WTC11 (cell line): ENCODE measurements at regions not wholly inside any gene's neighbourhood (a gene's known extent, or its start where the extent isn't known, plus 50 kb on each side); places are given as distances from the start of the nearest gene placed in this dataset.

Source experiments
- ATAC-seq: fragments of 200-7000 bp; cut with Tn5 transposase; 2 replicates; pipeline ENCODE4 v1.10.0; 2021; ENCODE audit warnings: mild to moderate bottlenecking, moderate library complexity
- CTCF ChIA-PET: fragments of 300-600 bp; sonication (Branson Sonifier 250); formaldehyde crosslinking; loops from one replicate; lab custom pipeline; 2021; ENCODE audit warnings: antibody characterized with exemption; lab: Charles Lee
- POLR2A ChIA-PET: fragments of 350-600 bp; sonication (Branson Sonifier 250); formaldehyde crosslinking; loops from one replicate; lab custom pipeline; 2021; ENCODE audit warnings: antibody characterized with exemption; lab: Charles Lee
- DNase-seq: peaks from one replicate; pipeline ENCODE4 v3.0.0; 2021; ENCODE audit warnings: low spot score
- H3K27ac Mint-ChIP-seq: 2 replicates; pipeline ENCODE4 v1.8.0; 2021; ENCODE audit warnings: mixed read lengths
- H3K27me3 Mint-ChIP-seq: 2 replicates; pipeline ENCODE4 v1.8.0; 2021; ENCODE audit warnings: low read depth, mild to moderate bottlenecking, moderate library complexity, mixed read lengths
- H3K36me3 Mint-ChIP-seq: 2 replicates; pipeline ENCODE4 v1.8.0; 2021; ENCODE audit warnings: mixed read lengths
- H3K4me1 Mint-ChIP-seq: 2 replicates; pipeline ENCODE4 v1.8.0; 2022; ENCODE audit warnings: mixed read lengths
- H3K4me3 Mint-ChIP-seq: 2 replicates; pipeline ENCODE4 v1.8.0; 2021; ENCODE audit warnings: mild to moderate bottlenecking, moderate library complexity, mixed read lengths
- H3K9me3 Mint-ChIP-seq: 2 replicates; pipeline ENCODE4 v1.8.0; 2021; ENCODE audit warnings: mixed read lengths
- ARID4B ChIP-seq: sonication (generic); formaldehyde crosslinking; IDR thresholded peaks from 2 replicates; pipeline ENCODE4 v1.8.0; 2023; ENCODE audit warnings: missing genetic modification reagents, mild to moderate bottlenecking, borderline replicate concordance
- ETV6 ChIP-seq: sonication (generic); formaldehyde crosslinking; IDR thresholded peaks from 2 replicates; pipeline ENCODE4 v1.8.1; 2022; ENCODE audit warnings: mild to moderate bottlenecking, missing genetic modification reagents
- HMGA2 ChIP-seq: fragments of 250-450 bp; sonication (Bioruptor Pico); IDR thresholded peaks from 2 replicates; pipeline ENCODE4 v1.4.0; 2021; ENCODE audit warnings: mild to moderate bottlenecking, moderate library complexity
- IRF1 ChIP-seq: sonication (generic); formaldehyde crosslinking; IDR thresholded peaks from 2 replicates; pipeline ENCODE4 v1.8.0; 2023; ENCODE audit warnings: missing genetic modification reagents
- JAZF1 ChIP-seq: fragments of 250-450 bp; sonication (Bioruptor Pico); IDR thresholded peaks from 2 replicates; pipeline ENCODE4 v1.9.0; 2021; ENCODE audit warnings: moderate library complexity, mild to moderate bottlenecking, inconsistent platforms
- KAT7 ChIP-seq: sonication (generic); formaldehyde crosslinking; IDR thresholded peaks from 2 replicates; pipeline ENCODE4 v1.8.1; 2023; ENCODE audit warnings: missing genetic modification reagents, mild to moderate bottlenecking, borderline replicate concordance
- MLX ChIP-seq: sonication (generic); formaldehyde crosslinking; IDR thresholded peaks from 2 replicates; pipeline ENCODE4 v1.8.1; 2023; ENCODE audit warnings: mild to moderate bottlenecking, missing genetic modification reagents, moderate library complexity
- OVOL2 ChIP-seq: fragments of 250-450 bp; sonication (Bioruptor Pico); IDR thresholded peaks from 2 replicates; pipeline ENCODE4 v1.9.0; 2021; ENCODE audit warnings: mild to moderate bottlenecking, borderline replicate concordance
- PRDM15 ChIP-seq: sonication (generic); formaldehyde crosslinking; IDR thresholded peaks from 2 replicates; pipeline ENCODE4 v1.8.0; 2022; ENCODE audit warnings: missing genetic modification reagents
- ZBTB21 ChIP-seq: sonication (generic); formaldehyde crosslinking; IDR thresholded peaks from 2 replicates; pipeline ENCODE4 v1.8.1; 2023; ENCODE audit warnings: mild to moderate bottlenecking, missing genetic modification reagents, borderline replicate concordance
- ZBTB43 ChIP-seq: sonication (generic); formaldehyde crosslinking; IDR thresholded peaks from 2 replicates; pipeline ENCODE4 v1.8.1; 2023; ENCODE audit warnings: mild to moderate bottlenecking, missing genetic modification reagents
- ZMAT4 ChIP-seq: fragments of 250-450 bp; sonication (Bioruptor Pico); IDR thresholded peaks from 2 replicates; pipeline ENCODE4 v1.9.0; 2021; ENCODE audit warnings: mild to moderate bottlenecking
- ZNF425 ChIP-seq: fragments of 250-450 bp; sonication (Bioruptor Pico); conservative IDR thresholded peaks from 2 replicates; pipeline ENCODE4 v1.9.0; 2021; ENCODE audit warnings: mild to moderate bottlenecking

- TF ChIP-seq PRDM15 (CRISPR knock-in tag) (no peak), KAT7 (CRISPR knock-in tag) (no peak), MLX (CRISPR knock-in tag) (no peak), OVOL2 (CRISPR knock-in tag) (no peak), IRF1 (no peak), ETV6 (CRISPR knock-in tag) (no peak), ZBTB21 (CRISPR knock-in tag) (no peak)
Observed at GRCh38 chr12:53805791-53806190, 54.0 kb upstream of the CISTR start (continued).

GRCh38 chr12:53806721-53807120 lies 54.9 kb upstream of the CISTR start:
- DNase-seq, result no peak
- H3K4me1 Mint-ChIP-seq, result peaks cover 16% of the 10 kb centered on the region
- no peak overlapping the region for H3K4me3 Mint-ChIP-seq

More at GRCh38 chr12:53806721-53807120, 54.9 kb upstream of the CISTR start:
- peaks cover 13% of the 10 kb centered on the region for H3K27me3 Mint-ChIP-seq
- no peaks in the 10 kb centered on the region for H3K36me3 Mint-ChIP-seq
- TF ChIP-seq ZMAT4 (CRISPR knock-in tag) (no peak), ZBTB43 (no peak), HMGA2 (CRISPR knock-in tag) (no peak), KAT7 (CRISPR knock-in tag) (no peak), ZNF425 (no peak), ARID4B (CRISPR knock-in tag) (no peak), JAZF1 (CRISPR knock-in tag) (no peak)
- ATAC-seq, result no peak
- ChIA-PET CTCF (interaction anchor here (1.2 to 4.3 kb wide), 4 partner anchors 14 to 104 kb away, joined by 3 to 12 read pairs (median 7); no protein-coding TSS in a partner anchor), POLR2A (no interaction called here)
- H3K9me3 Mint-ChIP-seq, result no peaks in the 10 kb centered on the region
- H3K27ac Mint-ChIP-seq, result no peak overlapping the region
